ENCODE measurements at regions not wholly inside any gene's neighbourhood (a gene's known extent, or its start where the extent isn't known, plus 50 kb on each side); places are given as distances from the start of the nearest gene placed in this dataset.

DNA sequence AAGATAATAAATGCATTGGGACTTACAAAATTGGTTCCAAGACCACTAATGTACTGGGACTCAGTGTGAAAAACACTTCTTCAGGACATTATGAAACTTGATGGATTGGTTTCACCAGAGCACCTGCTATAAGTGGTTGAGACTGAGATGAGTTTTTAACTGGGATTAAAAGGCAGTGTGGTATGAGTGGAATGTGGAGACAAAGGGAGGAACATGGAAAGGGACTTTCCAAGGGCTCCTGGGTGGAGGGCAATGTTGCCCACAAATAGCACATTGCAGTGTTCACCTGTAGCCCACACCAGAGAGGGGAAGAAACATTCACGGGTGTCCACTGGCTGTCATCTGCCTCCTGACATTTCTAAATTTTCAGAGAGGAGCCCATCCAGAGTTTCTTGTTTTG, 253.3 kb upstream of the TANK start:
- H3K4me3 Mint-ChIP-seq, result no peak overlapping the region
- peak overlapping the region in 1 of 7 donors; percentile 2 for H3K27ac Mint-ChIP-seq
- Histone ChIP-seq H3K9me3 (ENCODE audit: control insufficient read depth in 1 of 2, low read length in 2 of 2) (no peaks in the 10 kb centered on the region), H3K4me3 (ENCODE audit: low read length in 2 of 2) (no peak overlapping the region), H3K27me3 (ENCODE audit: insufficient read depth, low read length) (no peaks in the 10 kb centered on the region), H3K4me1 (ENCODE audit: insufficient read depth, low read length) (no peaks in the 10 kb centered on the region), H3K36me3 (ENCODE audit: insufficient read depth, low read length) (no peaks in the 10 kb centered on the region), H3K27ac (ENCODE audit: low read depth, low read length) (no peak overlapping the region)
- H3K36me3 Mint-ChIP-seq, result no peaks in the 10 kb centered on the region
- DNase-seq, result no peak
- CTCF ChIA-PET (ENCODE audit: partially characterized antibody), result no interaction called here
- H3K27me3 Mint-ChIP-seq, result peaks cover 4 to 5% of the 10 kb centered on the region in 2 donors
- POLR2A ChIA-PET (ENCODE audit: partially characterized antibody), result no interaction called here
- no peaks in the 10 kb centered on the region for H3K4me1 Mint-ChIP-seq
- intact Hi-C loops (cut with micrococcal nuclease), result no loop called here
- no peaks in the 10 kb centered on the region for H3K9me3 Mint-ChIP-seq

DNA sequence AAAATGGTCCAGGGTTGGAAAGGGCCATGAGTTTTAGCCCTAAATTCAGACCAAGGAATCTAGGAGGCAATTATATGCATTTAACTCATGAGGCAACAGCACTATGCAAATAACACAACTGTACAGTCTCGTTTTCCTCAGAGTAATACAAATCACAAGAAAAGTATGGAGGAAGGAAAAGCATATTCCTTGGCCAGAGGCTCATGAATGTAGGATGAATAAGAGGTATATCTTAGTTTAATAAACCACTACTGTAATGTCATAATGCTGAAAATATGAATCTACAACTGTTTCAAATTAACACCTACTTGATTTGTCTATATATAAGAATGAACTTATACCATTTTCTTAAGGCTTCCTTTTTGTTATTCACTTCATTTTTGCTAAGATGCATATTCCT, 252.5 kb upstream of the TANK start:
- ChIA-PET CTCF (ENCODE audit: partially characterized antibody) (no interaction called here), POLR2A (ENCODE audit: partially characterized antibody) (no interaction called here)
- Mint-ChIP-seq H3K27me3 (peaks cover 4 to 5% of the 10 kb centered on the region in 2 donors), H3K27ac (no peak overlapping the region), H3K9me3 (no peaks in the 10 kb centered on the region), H3K36me3 (no peaks in the 10 kb centered on the region), H3K4me3 (no peak overlapping the region), H3K4me1 (no peaks in the 10 kb centered on the region)
- DNase-seq, result no peak
- Histone ChIP-seq H3K4me1 (ENCODE audit: insufficient read depth, low read length) (no peaks in the 10 kb centered on the region), H3K27me3 (ENCODE audit: insufficient read depth, low read length) (no peaks in the 10 kb centered on the region), H3K9me3 (ENCODE audit: control insufficient read depth in 1 of 2, low read length in 2 of 2) (no peaks in the 10 kb centered on the region), H3K4me3 (ENCODE audit: low read length in 2 of 2) (no peak overlapping the region), H3K27ac (ENCODE audit: low read depth, low read length) (no peak overlapping the region), H3K36me3 (ENCODE audit: insufficient read depth, low read length) (no peaks in the 10 kb centered on the region)
- intact Hi-C loops (cut with micrococcal nuclease), result no loop called here

DNA sequence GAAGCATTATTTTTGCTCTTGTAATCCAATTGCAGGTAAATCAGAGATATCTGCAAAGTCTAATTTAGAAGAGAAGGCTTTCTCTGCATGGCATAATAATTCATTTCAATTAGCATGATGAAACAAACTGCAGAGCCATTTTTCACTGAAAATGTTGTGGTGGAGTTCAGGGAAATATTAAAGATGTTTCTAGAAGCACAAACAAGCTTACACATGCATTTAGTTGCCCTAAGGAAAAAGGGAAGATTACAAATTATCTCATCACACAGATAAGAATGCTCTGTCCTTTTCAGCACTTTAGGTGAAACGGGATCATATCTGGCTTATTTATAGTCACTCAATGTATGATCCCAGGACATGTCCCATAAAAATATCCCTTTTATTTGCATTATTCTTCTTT, 252.1 kb upstream of the TANK start:
- Histone ChIP-seq H3K27me3 (ENCODE audit: insufficient read depth, low read length) (no peaks in the 10 kb centered on the region), H3K36me3 (ENCODE audit: insufficient read depth, low read length) (no peaks in the 10 kb centered on the region), H3K4me3 (ENCODE audit: low read length in 2 of 2) (no peak overlapping the region), H3K4me1 (ENCODE audit: insufficient read depth, low read length) (no peaks in the 10 kb centered on the region), H3K9me3 (ENCODE audit: control insufficient read depth in 1 of 2, low read length in 2 of 2) (no peaks in the 10 kb centered on the region), H3K27ac (ENCODE audit: low read depth, low read length) (no peak overlapping the region)
- POLR2A ChIA-PET (ENCODE audit: partially characterized antibody), result no interaction called here
- Mint-ChIP-seq H3K27me3 (peaks cover 4 to 5% of the 10 kb centered on the region in 2 donors), H3K4me3 (no peak overlapping the region), H3K4me1 (no peaks in the 10 kb centered on the region), H3K9me3 (no peaks in the 10 kb centered on the region), H3K36me3 (no peaks in the 10 kb centered on the region), H3K27ac (no peak overlapping the region)
- no peak for DNase-seq
- intact Hi-C loops (cut with micrococcal nuclease), result no loop called here
- CTCF ChIA-PET (ENCODE audit: partially characterized antibody), result no interaction called here

GRCh38 chr2:160909781-160910242, 250.4 kb upstream of the TANK start:
- Mint-ChIP-seq H3K36me3 (no peaks in the 10 kb centered on the region), H3K27me3 (peaks cover 4 to 5% of the 10 kb centered on the region in 2 donors), H3K9me3 (no peaks in the 10 kb centered on the region), H3K4me3 (no peak overlapping the region), H3K4me1 (peaks cover 0 to 2% (median 0%) of the 10 kb centered on the region in 4 donors), H3K27ac (no peak overlapping the region)
- no peaks in the 10 kb centered on the region for H3K36me3 ChIP-seq (ENCODE audit: insufficient read depth, low read length)
- no peaks in the 10 kb centered on the region for H3K27me3 ChIP-seq (ENCODE audit: insufficient read depth, low read length)
- intact Hi-C loops (cut with micrococcal nuclease), result no loop called here
- no peak overlapping the region for H3K4me3 ChIP-seq (ENCODE audit: low read length in 2 of 2)
- no peak for DNase-seq
- no peaks in the 10 kb centered on the region for H3K4me1 ChIP-seq (ENCODE audit: insufficient read depth, low read length)
- H3K27ac ChIP-seq (ENCODE audit: low read depth, low read length), result no peak overlapping the region
- H3K9me3 ChIP-seq (ENCODE audit: control insufficient read depth in 1 of 2, low read length in 2 of 2), result no peaks in the 10 kb centered on the region
- ChIA-PET POLR2A (ENCODE audit: partially characterized antibody) (no interaction called here), CTCF (ENCODE audit: partially characterized antibody) (interaction anchor here (0.8 to 2.0 kb wide), 2 partner anchors 9 to 60 kb away, joined by 3 to 5 read pairs; no protein-coding TSS in a partner anchor)

GRCh38 chr2:160910681-160911080, 249.5 kb upstream of the TANK start:
- H3K4me1 Mint-ChIP-seq, result peaks cover 0 to 2% (median 0%) of the 10 kb centered on the region in 4 donors

GRCh38 chr2:160911258-160911657, 249.0 kb upstream of the TANK start:
- H3K36me3 ChIP-seq (ENCODE audit: insufficient read depth, low read length), result no peaks in the 10 kb centered on the region
- CTCF ChIA-PET (ENCODE audit: partially characterized antibody), result interaction anchor here (1.0 to 2.0 kb wide), 2 partner anchors 7 to 13 kb away, joined by 4 to 5 read pairs; no protein-coding TSS in a partner anchor
- H3K27ac ChIP-seq (ENCODE audit: low read depth, low read length), result no peak overlapping the region
- H3K9me3 Mint-ChIP-seq, result peaks cover 0 to 2% (median 0%) of the 10 kb centered on the region in 8 donors
- H3K4me1 ChIP-seq (ENCODE audit: insufficient read depth, low read length), result no peaks in the 10 kb centered on the region
- intact Hi-C loops (cut with micrococcal nuclease), result no loop called here
- no peak overlapping the region for H3K4me3 Mint-ChIP-seq
- H3K4me3 ChIP-seq (ENCODE audit: low read length in 2 of 2), result no peak overlapping the region
- DNase-seq, result no peak
- no peak overlapping the region for H3K27ac Mint-ChIP-seq
- no peaks in the 10 kb centered on the region for H3K9me3 ChIP-seq (ENCODE audit: control insufficient read depth in 1 of 2, low read length in 2 of 2)
- POLR2A ChIA-PET (ENCODE audit: partially characterized antibody), result no interaction called here
- H3K27me3 Mint-ChIP-seq, result peaks cover 4 to 5% of the 10 kb centered on the region in 2 donors
- peaks cover 0 to 2% (median 0%) of the 10 kb centered on the region in 4 donors for H3K4me1 Mint-ChIP-seq
- H3K27me3 ChIP-seq (ENCODE audit: insufficient read depth, low read length), result no peaks in the 10 kb centered on the region
- no peaks in the 10 kb centered on the region for H3K36me3 Mint-ChIP-seq

More at GRCh38 chr2:160910681-160911080, 249.5 kb upstream of the TANK start:
- Mint-ChIP-seq H3K27me3 (peaks cover 4 to 5% of the 10 kb centered on the region in 2 donors), H3K36me3 (no peaks in the 10 kb centered on the region), H3K27ac (no peak overlapping the region), H3K4me3 (no peak overlapping the region), H3K9me3 (peaks cover 0 to 2% (median 0%) of the 10 kb centered on the region in 8 donors)
- no peaks in the 10 kb centered on the region for H3K36me3 ChIP-seq (ENCODE audit: insufficient read depth, low read length)
- H3K4me3 ChIP-seq (ENCODE audit: low read length in 2 of 2), result no peak overlapping the region
- H3K9me3 ChIP-seq (ENCODE audit: control insufficient read depth in 1 of 2, low read length in 2 of 2), result no peaks in the 10 kb centered on the region
- intact Hi-C loops (cut with micrococcal nuclease), result no loop called here
- ChIA-PET POLR2A (ENCODE audit: partially characterized antibody) (no interaction called here), CTCF (ENCODE audit: partially characterized antibody) (interaction anchor here (0.8 to 2.0 kb wide), 2 partner anchors 8 to 60 kb away, joined by 3 to 5 read pairs; no protein-coding TSS in a partner anchor)
- H3K27me3 ChIP-seq (ENCODE audit: insufficient read depth, low read length), result no peaks in the 10 kb centered on the region
- DNase-seq, result no peak
- no peak overlapping the region for H3K27ac ChIP-seq (ENCODE audit: low read depth, low read length)
- no peaks in the 10 kb centered on the region for H3K4me1 ChIP-seq (ENCODE audit: insufficient read depth, low read length)

DNA sequence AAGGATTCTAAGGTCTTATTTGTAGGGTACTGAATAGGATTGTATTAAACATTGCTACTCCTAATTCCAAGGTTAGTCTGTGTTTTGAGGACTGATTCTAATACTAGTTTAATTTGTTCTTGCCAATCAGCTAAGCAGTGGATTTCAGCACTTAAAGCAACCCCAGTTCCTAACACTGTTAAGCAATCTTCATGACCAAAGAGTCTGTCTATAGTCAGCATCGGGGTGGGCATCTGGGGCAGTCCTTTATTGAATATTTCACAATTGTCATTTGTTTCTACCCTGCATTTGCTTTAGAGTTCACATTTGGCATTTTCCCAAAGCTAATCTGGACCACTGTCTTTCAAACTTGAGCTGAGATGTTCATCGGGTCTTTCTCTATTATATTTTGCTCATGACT, 248.0 kb upstream of the TANK start:
- no peak overlapping the region for H3K4me3 ChIP-seq (ENCODE audit: low read length in 2 of 2)
- no peaks in the 10 kb centered on the region for H3K4me1 ChIP-seq (ENCODE audit: insufficient read depth, low read length)
- POLR2A ChIA-PET (ENCODE audit: partially characterized antibody), result no interaction called here
- peaks cover 0 to 2% (median 0%) of the 10 kb centered on the region in 4 donors for H3K4me1 Mint-ChIP-seq
- no peak for DNase-seq
- no peak overlapping the region for H3K4me3 Mint-ChIP-seq
- no peak overlapping the region for H3K27ac Mint-ChIP-seq
- CTCF ChIA-PET (ENCODE audit: partially characterized antibody), result no interaction called here
- intact Hi-C loops (cut with micrococcal nuclease), result no loop called here
- no peaks in the 10 kb centered on the region for H3K36me3 ChIP-seq (ENCODE audit: insufficient read depth, low read length)
- H3K27me3 Mint-ChIP-seq, result peaks cover 3 to 4% of the 10 kb centered on the region in 2 donors
- H3K9me3 Mint-ChIP-seq, result peaks cover 0 to 2% (median 0%) of the 10 kb centered on the region in 8 donors
- H3K36me3 Mint-ChIP-seq, result no peaks in the 10 kb centered on the region
- H3K27ac ChIP-seq (ENCODE audit: low read depth, low read length), result no peak overlapping the region
- H3K27me3 ChIP-seq (ENCODE audit: insufficient read depth, low read length), result no peaks in the 10 kb centered on the region
- H3K9me3 ChIP-seq (ENCODE audit: control insufficient read depth in 1 of 2, low read length in 2 of 2), result no peaks in the 10 kb centered on the region

- peaks cover 3 to 4% of the 10 kb centered on the region in 2 donors for H3K27me3 Mint-ChIP-seq
- POLR2A ChIA-PET (ENCODE audit: partially characterized antibody), result no interaction called here
- intact Hi-C loops (cut with micrococcal nuclease), result no loop called here
These were observed 246.9 kb upstream of the TANK start for GRCh38 chr2:160913323-160913722.

More at GRCh38 chr2:160913323-160913722, 246.9 kb upstream of the TANK start:
- Histone ChIP-seq H3K36me3 (ENCODE audit: insufficient read depth, low read length) (no peaks in the 10 kb centered on the region), H3K27me3 (ENCODE audit: insufficient read depth, low read length) (no peaks in the 10 kb centered on the region), H3K27ac (ENCODE audit: low read depth, low read length) (no peak overlapping the region), H3K9me3 (ENCODE audit: control insufficient read depth in 1 of 2, low read length in 2 of 2) (no peaks in the 10 kb centered on the region), H3K4me3 (ENCODE audit: low read length in 2 of 2) (no peak overlapping the region), H3K4me1 (ENCODE audit: insufficient read depth, low read length) (no peaks in the 10 kb centered on the region)
- H3K36me3 Mint-ChIP-seq, result no peaks in the 10 kb centered on the region
- peaks cover 0 to 2% (median 0%) of the 10 kb centered on the region in 8 donors for H3K9me3 Mint-ChIP-seq
- no peak overlapping the region for H3K27ac Mint-ChIP-seq
- CTCF ChIA-PET (ENCODE audit: partially characterized antibody), result no interaction called here
- H3K4me1 Mint-ChIP-seq, result peaks cover 0 to 2% (median 0%) of the 10 kb centered on the region in 4 donors
- DNase-seq, result no peak
- H3K4me3 Mint-ChIP-seq, result no peak overlapping the region

Measured in CD4-positive, alpha-beta memory T cell (primary cell).